Natural killer cell treated with Interleukin-12 subunit alpha and Interleukin-12 subunit beta and Interleukin-15 and Interleukin-18, amount 100 ng/mL, for 72 hours (primary cell): ENCODE measurements at regions not wholly inside any gene's neighbourhood (a gene's known extent, or its start where the extent isn't known, plus 50 kb on each side); places are given as distances from the start of the nearest gene placed in this dataset.

Source experiments
- ATAC-seq, 2 donors: fragments of 150-1000 bp; cut with Tn5 transposase in 1 of 2; sonication (Bioruptor Pico), chemical (Tn5 transposase) in 1 of 2; 2 replicates each; pipeline ENCODE4 v1.10.0; 2021
- DNase-seq: peaks from one replicate; pipeline ENCODE4 v3.0.0; 2022; ENCODE audit warnings: low spot score
- H3K27ac Mint-ChIP-seq, 2 donors: 1 replicate in 1 of 2; 2 replicates in 1 of 2; pipeline ENCODE4 v1.8.0; 2022; ENCODE audit warnings: mixed read lengths in 2 of 2, mild to moderate bottlenecking in 1 of 2, moderate library complexity in 1 of 2
- H3K27me3 Mint-ChIP-seq, 2 donors: 1 replicate in 1 of 2; 2 replicates in 1 of 2; pipeline ENCODE4 v1.8.0; 2022; ENCODE audit warnings: mixed read lengths in 2 of 2
- H3K36me3 Mint-ChIP-seq: one replicate; pipeline ENCODE4 v1.8.0; 2022; ENCODE audit warnings: mixed read lengths
- H3K4me1 Mint-ChIP-seq, 2 donors: 1 replicate in 1 of 2; 2 replicates in 1 of 2; pipeline ENCODE4 v1.8.0; 2022; ENCODE audit warnings: low read depth in 2 of 2, mixed read lengths in 2 of 2, mild to moderate bottlenecking in 1 of 2
- H3K4me3 Mint-ChIP-seq: one replicate; pipeline ENCODE4 v1.8.0; 2022; ENCODE audit warnings: mixed read lengths
- H3K9me3 Mint-ChIP-seq: 2 replicates; pipeline ENCODE4 v1.8.0; 2022; ENCODE audit warnings: mixed read lengths

GRCh38 chr2:49834433-49834832 lies 680.1 kb upstream of the FSHR start:
- no peak overlapping the region for H3K4me3 Mint-ChIP-seq
- no peaks in the 10 kb centered on the region for H3K4me1 Mint-ChIP-seq
- ATAC-seq (no peak), DNase-seq (no peak)
- no peaks in the 10 kb centered on the region for H3K27me3 Mint-ChIP-seq
- H3K27ac Mint-ChIP-seq = no peak overlapping the region
- no peaks in the 10 kb centered on the region for H3K9me3 Mint-ChIP-seq
- no peaks in the 10 kb centered on the region for H3K36me3 Mint-ChIP-seq

- H3K27me3 Mint-ChIP-seq = no peaks in the 10 kb centered on the region
- peaks cover 6% of the 10 kb centered on the region for H3K9me3 Mint-ChIP-seq
- no peaks in the 10 kb centered on the region for H3K36me3 Mint-ChIP-seq
- H3K27ac Mint-ChIP-seq = no peak overlapping the region
- no peak overlapping the region for H3K4me3 Mint-ChIP-seq
- H3K4me1 Mint-ChIP-seq = no peaks in the 10 kb centered on the region
- ATAC-seq = no peak
- DNase-seq = no peak
These were observed 678.2 kb upstream of the FSHR start for GRCh38 chr2:49832555-49832954.

- no peak for DNase-seq
- Mint-ChIP-seq H3K9me3 (peaks cover 9% of the 10 kb centered on the region), H3K4me3 (no peak overlapping the region), H3K27me3 (no peaks in the 10 kb centered on the region), H3K4me1 (no peaks in the 10 kb centered on the region), H3K27ac (no peak overlapping the region), H3K36me3 (peaks cover 3% of the 10 kb centered on the region)
- no peak for ATAC-seq
These were observed 677.5 kb upstream of the FSHR start for GRCh38 chr2:49831698-49832367.

GRCh38 chr2:49830846-49831245 lies 676.5 kb upstream of the FSHR start:
- H3K36me3 Mint-ChIP-seq = peaks cover 5% of the 10 kb centered on the region
- no peak for DNase-seq
- peaks cover 15% of the 10 kb centered on the region for H3K9me3 Mint-ChIP-seq
- H3K4me3 Mint-ChIP-seq = no peak overlapping the region
- H3K4me1 Mint-ChIP-seq = no peaks in the 10 kb centered on the region
- H3K27ac Mint-ChIP-seq = no peak overlapping the region
- ATAC-seq = no peak
- H3K27me3 Mint-ChIP-seq = no peaks in the 10 kb centered on the region

GRCh38 chr2:49827366-49827765 lies 673.1 kb upstream of the FSHR start:
- Mint-ChIP-seq H3K4me3 (no peak overlapping the region), H3K36me3 (peaks cover 16% of the 10 kb centered on the region), H3K27me3 (no peaks in the 10 kb centered on the region), H3K9me3 (peaks cover 30% of the 10 kb centered on the region), H3K27ac (no peak overlapping the region), H3K4me1 (no peaks in the 10 kb centered on the region)
- ATAC-seq = no peak
- DNase-seq = no peak

- Mint-ChIP-seq H3K4me1 (no peaks in the 10 kb centered on the region), H3K9me3 (no peaks in the 10 kb centered on the region), H3K36me3 (no peaks in the 10 kb centered on the region), H3K27me3 (no peaks in the 10 kb centered on the region), H3K27ac (no peak overlapping the region), H3K4me3 (no peak overlapping the region)
- no peak for ATAC-seq
- DNase-seq = no peak
These were observed 658.9 kb upstream of the FSHR start for GRCh38 chr2:49813208-49813607.

GRCh38 chr2:49812730-49813129 lies 658.4 kb upstream of the FSHR start:
- no peaks in the 10 kb centered on the region for H3K4me1 Mint-ChIP-seq
- no peak overlapping the region for H3K27ac Mint-ChIP-seq
- H3K4me3 Mint-ChIP-seq = no peak overlapping the region
- no peaks in the 10 kb centered on the region for H3K27me3 Mint-ChIP-seq
- H3K9me3 Mint-ChIP-seq = no peaks in the 10 kb centered on the region
- no peaks in the 10 kb centered on the region for H3K36me3 Mint-ChIP-seq
- DNase-seq (no peak), ATAC-seq (no peak)

- no peak overlapping the region for H3K27ac Mint-ChIP-seq
- no peaks in the 10 kb centered on the region for H3K36me3 Mint-ChIP-seq
- H3K27me3 Mint-ChIP-seq = no peaks in the 10 kb centered on the region
- H3K9me3 Mint-ChIP-seq = no peaks in the 10 kb centered on the region
- H3K4me3 Mint-ChIP-seq = no peak overlapping the region
- ATAC-seq (no peak), DNase-seq (no peak)
- H3K4me1 Mint-ChIP-seq = no peaks in the 10 kb centered on the region
These were observed 657.2 kb upstream of the FSHR start for GRCh38 chr2:49811502-49811901.

GRCh38 chr2:49807689-49808088 lies 653.4 kb upstream of the FSHR start:
- no peak overlapping the region for H3K27ac Mint-ChIP-seq
- ATAC-seq = no peak
- H3K27me3 Mint-ChIP-seq = no peaks in the 10 kb centered on the region
- no peaks in the 10 kb centered on the region for H3K36me3 Mint-ChIP-seq
- H3K9me3 Mint-ChIP-seq = no peaks in the 10 kb centered on the region
- no peak overlapping the region for H3K4me3 Mint-ChIP-seq
- H3K4me1 Mint-ChIP-seq = no peaks in the 10 kb centered on the region
- DNase-seq = no peak

GRCh38 chr2:49804111-49804510 lies 649.8 kb upstream of the FSHR start:
- DNase-seq = no peak
- no peak overlapping the region for H3K27ac Mint-ChIP-seq
- H3K36me3 Mint-ChIP-seq = no peaks in the 10 kb centered on the region
- no peak overlapping the region for H3K4me3 Mint-ChIP-seq
- H3K9me3 Mint-ChIP-seq = peaks cover 7% of the 10 kb centered on the region
- ATAC-seq = no peak
- no peaks in the 10 kb centered on the region for H3K4me1 Mint-ChIP-seq
- H3K27me3 Mint-ChIP-seq = no peaks in the 10 kb centered on the region

GRCh38 chr2:49801898-49802450 lies 647.7 kb upstream of the FSHR start:
- no peak overlapping the region for H3K4me3 Mint-ChIP-seq
- H3K27ac Mint-ChIP-seq = no peak overlapping the region

GRCh38 chr2:49798570-49798969 lies 644.3 kb upstream of the FSHR start:
- Mint-ChIP-seq H3K27ac (no peak overlapping the region), H3K4me1 (no peaks in the 10 kb centered on the region), H3K9me3 (peaks cover 25% of the 10 kb centered on the region), H3K4me3 (no peak overlapping the region), H3K36me3 (no peaks in the 10 kb centered on the region), H3K27me3 (no peaks in the 10 kb centered on the region)
- no peak for ATAC-seq
- no peak for DNase-seq

More at GRCh38 chr2:49801898-49802450, 647.7 kb upstream of the FSHR start:
- Mint-ChIP-seq H3K9me3 (peaks cover 15% of the 10 kb centered on the region), H3K4me1 (no peaks in the 10 kb centered on the region), H3K27me3 (no peaks in the 10 kb centered on the region), H3K36me3 (no peaks in the 10 kb centered on the region)
- no peak for DNase-seq
- ATAC-seq = no peak

GRCh38 chr2:49796266-49796665 lies 642.0 kb upstream of the FSHR start:
- DNase-seq (no peak), ATAC-seq (no peak)
- no peak overlapping the region for H3K4me3 Mint-ChIP-seq
- H3K27ac Mint-ChIP-seq = no peak overlapping the region
- no peaks in the 10 kb centered on the region for H3K36me3 Mint-ChIP-seq
- no peaks in the 10 kb centered on the region for H3K4me1 Mint-ChIP-seq
- peaks cover 25% of the 10 kb centered on the region for H3K9me3 Mint-ChIP-seq
- no peaks in the 10 kb centered on the region for H3K27me3 Mint-ChIP-seq

GRCh38 chr2:49794396-49794795 lies 640.1 kb upstream of the FSHR start:
- DNase-seq (no peak), ATAC-seq (no peak)
- H3K9me3 Mint-ChIP-seq = peaks cover 19% of the 10 kb centered on the region
- no peaks in the 10 kb centered on the region for H3K4me1 Mint-ChIP-seq
- no peak overlapping the region for H3K4me3 Mint-ChIP-seq
- no peaks in the 10 kb centered on the region for H3K27me3 Mint-ChIP-seq
- H3K36me3 Mint-ChIP-seq = no peaks in the 10 kb centered on the region
- H3K27ac Mint-ChIP-seq = no peak overlapping the region

- ATAC-seq = no peak
- H3K36me3 Mint-ChIP-seq = no peaks in the 10 kb centered on the region
- H3K27me3 Mint-ChIP-seq = no peaks in the 10 kb centered on the region
- peaks cover 3% of the 10 kb centered on the region for H3K9me3 Mint-ChIP-seq
- DNase-seq = no peak
- no peak overlapping the region for H3K27ac Mint-ChIP-seq
- no peak overlapping the region for H3K4me3 Mint-ChIP-seq
- H3K4me1 Mint-ChIP-seq = no peaks in the 10 kb centered on the region
These were observed 634.0 kb upstream of the FSHR start for GRCh38 chr2:49788300-49788699.
